Fibroblast of lung (primary cell): ENCODE measurements at regions not wholly inside any gene's neighbourhood (a gene's known extent, or its start where the extent isn't known, plus 50 kb on each side); places are given as distances from the start of the nearest gene placed in this dataset.
A peak's percentile ranks its signal among the peaks of the same experiment; 100 is the strongest.

Experiments
- DNase-seq, 2 donors: peaks; one replicate each; pipeline versions ENCODE4 v3.0.0 to v3.0.0-alpha.2; 2010; ENCODE audit warnings: low read depth in 2 of 2
- H2AFZ ChIP-seq: 2 replicates; pipeline ENCODE4 v1.5.1; 2012; ENCODE audit warnings: low read length, control low read depth, inconsistent platforms
- H3K27ac ChIP-seq: 2 replicates; pipeline ENCODE4 v1.5.1; 2011; ENCODE audit warnings: low read length, control low read depth; ENCODE audit not compliant: insufficient read depth
- H3K27me3 ChIP-seq: 2 replicates; pipeline ENCODE4 v1.5.1; 2011; ENCODE audit warnings: mild to moderate bottlenecking, low read length; ENCODE audit not compliant: control insufficient read depth, insufficient read depth
- H3K36me3 ChIP-seq: 2 replicates; pipeline ENCODE4 v1.5.1; 2011; ENCODE audit warnings: low read length; ENCODE audit not compliant: control insufficient read depth, insufficient read depth
- H3K4me1 ChIP-seq: 2 replicates; pipeline ENCODE4 v1.5.1; 2011; ENCODE audit warnings: low read length; ENCODE audit not compliant: control insufficient read depth, insufficient read depth; ENCODE audit errors: extremely low read depth
- H3K4me2 ChIP-seq: 2 replicates; pipeline ENCODE4 v1.5.1; 2011; ENCODE audit warnings: low read length, control low read depth; ENCODE audit not compliant: insufficient read depth; ENCODE audit errors: extremely low read depth
- H3K4me3 ChIP-seq, 4 experiments: fragments of 200-600 bp in 1 of 4; sonication (generic) in 1 of 4; replicated peaks in 1 of 4; 2 replicates each; pipeline ENCODE4 v1.5.1; 2011 to 2016; ENCODE audit warnings: low read length in 4 of 4, low read depth in 3 of 4, mild to moderate bottlenecking in 3 of 4, control low read depth in 2 of 4, inconsistent platforms in 1 of 4, mixed read lengths in 1 of 4; ENCODE audit not compliant: insufficient read depth in 1 of 4; ENCODE audit errors: control extremely low read depth in 1 of 4
- H3K79me2 ChIP-seq: 2 replicates; pipeline ENCODE4 v1.5.1; 2012; ENCODE audit warnings: mild to moderate bottlenecking, low read length, inconsistent platforms; ENCODE audit not compliant: control insufficient read depth, insufficient read depth
- H3K9ac ChIP-seq: 2 replicates; pipeline ENCODE4 v1.5.1; 2011; ENCODE audit warnings: mild to moderate bottlenecking, low read length, control low read depth; ENCODE audit not compliant: insufficient read depth
- H3K9me3 ChIP-seq: 2 replicates; pipeline ENCODE4 v1.5.1; 2012; ENCODE audit warnings: low read depth, low read length; ENCODE audit not compliant: control insufficient read depth, insufficient read depth
- H4K20me1 ChIP-seq: 2 replicates; pipeline ENCODE4 v1.5.1; 2011; ENCODE audit warnings: low read length; ENCODE audit not compliant: control insufficient read depth, insufficient read depth; ENCODE audit errors: extremely low read depth
- CTCF ChIP-seq, 2 donors: IDR thresholded peaks in 1 of 2; conservative IDR thresholded peaks in 1 of 2; 1 replicate in 1 of 2; 2 replicates in 1 of 2; pipeline ENCODE4 v1.5.1; 2011 to 2012; ENCODE audit warnings: low read length in 2 of 2, control low read depth in 1 of 2, inconsistent platforms in 1 of 2, low read depth in 1 of 2, mild to moderate bottlenecking in 1 of 2
- EZH2 ChIP-seq: IDR thresholded peaks from 2 replicates; pipeline ENCODE4 v1.5.1; 2012; ENCODE audit warnings: low read length, control low read depth, mild to moderate bottlenecking; ENCODE audit errors: missing control alignments

GRCh38 chr2:220241423-220241822 lies 614.0 kb downstream of the SLC4A3 start:
- no peak overlapping the region for H3K4me2 ChIP-seq
- no peak overlapping the region for H3K27ac ChIP-seq
- no peaks in the 10 kb centered on the region for H3K4me1 ChIP-seq
- no peak for TF ChIP-seq EZH2
- TF ChIP-seq CTCF (conservative IDR thresholded peaks at IDR 0.05 in 1 of 2, IDR thresholded peaks at IDR 0.05 in 1 of 2; ENCODE audit: low read depth in 1 of 2, low read length in 2 of 2): no peak
- DNase-seq: peak in 1 of 2 donors; percentile 20
- H2AFZ ChIP-seq: peak overlapping the region; percentile 30
- no peak overlapping the region for H3K4me3 ChIP-seq
- no peak overlapping the region for H3K9ac ChIP-seq
- no peaks in the 10 kb centered on the region for H3K79me2 ChIP-seq
- H4K20me1 ChIP-seq: no peaks in the 10 kb centered on the region
- no peaks in the 10 kb centered on the region for H3K27me3 ChIP-seq
- no peaks in the 10 kb centered on the region for H3K36me3 ChIP-seq
- H3K9me3 ChIP-seq: no peaks in the 10 kb centered on the region

- no peak overlapping the region for H3K27ac ChIP-seq
- no peaks in the 10 kb centered on the region for H3K27me3 ChIP-seq
- H3K4me1 ChIP-seq: no peaks in the 10 kb centered on the region
- H2AFZ ChIP-seq: no peak overlapping the region
- H4K20me1 ChIP-seq: no peaks in the 10 kb centered on the region
- no peaks in the 10 kb centered on the region for H3K9me3 ChIP-seq
- no peaks in the 10 kb centered on the region for H3K36me3 ChIP-seq
- TF ChIP-seq EZH2 (no peak), CTCF (conservative IDR thresholded peaks at IDR 0.05 in 1 of 2, IDR thresholded peaks at IDR 0.05 in 1 of 2; ENCODE audit: low read depth in 1 of 2, low read length in 2 of 2) (no peak)
- H3K79me2 ChIP-seq: no peaks in the 10 kb centered on the region
- peak in 1 of 2 donors; percentile 48 for DNase-seq
- no peak overlapping the region for H3K4me2 ChIP-seq
- no peak overlapping the region for H3K9ac ChIP-seq
- no peak overlapping the region for H3K4me3 ChIP-seq
Measured at GRCh38 chr2:220243571-220243970, 616.1 kb downstream of the SLC4A3 start.

GRCh38 chr2:220246386-220246785 lies 619.0 kb downstream of the SLC4A3 start:
- no peaks in the 10 kb centered on the region for H3K79me2 ChIP-seq
- no peak for TF ChIP-seq CTCF (conservative IDR thresholded peaks at IDR 0.05 in 1 of 2, IDR thresholded peaks at IDR 0.05 in 1 of 2; ENCODE audit: low read depth in 1 of 2, low read length in 2 of 2)
- TF ChIP-seq EZH2: no peak

More at GRCh38 chr2:220246386-220246785, 619.0 kb downstream of the SLC4A3 start:
- H3K36me3 ChIP-seq: no peaks in the 10 kb centered on the region
- peak in 1 of 2 donors; percentile 74 for DNase-seq
- H3K9ac ChIP-seq: no peak overlapping the region
- no peaks in the 10 kb centered on the region for H3K4me1 ChIP-seq
- no peak overlapping the region for H3K27ac ChIP-seq
- no peaks in the 10 kb centered on the region for H3K9me3 ChIP-seq
- no peak overlapping the region for H3K4me2 ChIP-seq
- H2AFZ ChIP-seq: no peak overlapping the region
- H3K4me3 ChIP-seq: no peak overlapping the region
- no peaks in the 10 kb centered on the region for H3K27me3 ChIP-seq
- H4K20me1 ChIP-seq: no peaks in the 10 kb centered on the region
